ENCODE measurements at regions not wholly inside any gene's neighbourhood (a gene's known extent, or its start where the extent isn't known, plus 50 kb on each side); places are given as distances from the start of the nearest gene placed in this dataset.
"Not testable (repeated sequence)": the region's sequence is repeated elsewhere in the genome, so short reads cannot be mapped to it uniquely, and the experiment has no call there.

DNA sequence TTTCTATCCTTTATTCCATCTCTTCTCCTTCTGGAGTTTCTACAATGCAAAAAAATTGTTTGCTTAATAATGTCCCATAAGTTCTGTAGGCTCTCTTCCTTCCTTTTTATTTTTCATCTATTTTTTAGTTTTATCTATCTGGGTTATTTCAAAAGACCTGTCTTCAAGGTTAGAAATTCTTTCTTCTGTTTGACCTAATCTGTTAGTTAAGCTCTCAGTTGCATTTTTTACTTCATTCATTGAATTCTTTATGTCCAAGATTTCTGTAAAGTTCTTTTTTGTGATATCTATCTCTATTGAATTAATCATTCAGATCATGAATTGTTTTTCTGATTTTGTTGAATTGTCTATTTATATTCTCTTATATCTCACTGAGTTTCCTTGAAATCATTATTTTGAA is 145.9 kb upstream of the TLE4 start:
- DNase-seq, result no peak

- no peak for DNase-seq
Observed at GRCh38 chr9:79428422-79428821, 143.3 kb upstream of the TLE4 start.

DNA sequence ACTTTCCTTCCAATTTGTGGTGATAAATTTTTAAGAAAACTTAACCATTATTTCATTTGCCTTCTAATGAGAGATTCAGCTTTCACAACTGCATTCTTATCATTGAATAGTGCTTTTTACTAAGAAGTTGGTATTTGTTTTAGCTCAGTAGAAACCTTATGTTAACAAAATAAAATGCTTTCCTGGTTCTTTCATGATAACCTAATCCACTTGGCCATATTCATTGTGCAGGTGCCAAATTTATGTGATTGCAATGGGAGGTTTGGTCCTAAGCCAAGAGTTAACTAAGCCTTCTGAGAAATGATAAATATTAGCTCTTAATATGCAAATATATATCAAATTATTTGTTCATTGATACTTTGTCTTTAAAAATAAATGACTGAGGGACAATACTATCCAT is 141.1 kb upstream of the TLE4 start:
- DNase-seq, result no peak

DNA sequence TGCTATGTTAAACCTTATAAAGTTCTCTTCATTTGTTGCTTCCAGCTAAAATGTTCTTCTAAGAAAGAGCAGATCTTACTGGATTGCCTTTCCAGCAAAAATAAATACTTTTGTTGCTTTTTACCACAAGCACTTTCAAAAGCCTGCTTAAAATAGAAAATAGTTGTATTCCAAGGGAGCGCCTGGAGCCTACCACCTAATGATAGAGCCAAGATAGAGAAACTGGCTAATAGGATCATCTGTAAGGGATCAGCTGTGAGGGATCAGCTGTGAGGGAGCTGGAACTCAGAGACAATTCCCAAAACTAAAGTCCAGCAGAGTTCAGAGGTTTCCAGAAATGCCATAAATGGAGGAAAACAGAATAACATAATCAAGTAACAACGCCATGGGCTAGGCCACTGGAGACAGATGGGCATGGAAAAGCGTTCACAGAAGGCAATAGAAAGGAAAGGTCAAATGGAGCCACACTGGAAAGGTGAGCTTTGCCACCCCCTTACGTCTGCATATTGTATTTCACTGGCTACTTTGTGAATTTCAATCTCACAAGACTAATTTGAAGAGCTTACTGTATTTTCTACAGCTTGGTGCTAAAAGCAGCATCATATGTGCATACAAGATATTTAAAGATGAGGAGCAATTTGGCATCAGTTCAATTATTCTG is 140.6 kb upstream of the TLE4 start:
- no peak for DNase-seq

DNA sequence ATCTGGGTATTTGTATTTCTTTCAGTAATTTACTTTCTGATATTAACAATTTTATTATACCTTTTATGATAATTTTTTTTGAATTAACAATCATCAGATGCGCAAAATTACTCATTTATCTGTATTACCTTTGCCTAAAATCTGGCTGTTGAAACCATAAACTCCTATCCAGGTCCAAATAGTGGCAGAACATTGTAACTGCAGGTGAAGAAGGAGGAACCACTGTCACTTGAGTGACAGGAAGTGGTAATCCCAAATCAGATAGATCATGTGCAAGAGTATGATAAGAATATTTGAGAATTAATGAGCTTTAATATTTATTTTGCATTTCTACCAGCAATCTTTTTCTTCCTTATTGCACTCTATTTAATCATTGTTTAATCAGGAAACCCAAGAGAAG is 139.3 kb upstream of the TLE4 start:
- no peak for DNase-seq

GRCh38 chr9:79433703-79434102 is 138.1 kb upstream of the TLE4 start:
- no peak for DNase-seq

- not testable (repeated sequence) for DNase-seq
Observed at GRCh38 chr9:79439221-79439620, 132.5 kb upstream of the TLE4 start.

GRCh38 chr9:79446523-79447307 is 125.0 kb upstream of the TLE4 start:
- no peak for DNase-seq

GRCh38 chr9:79447308-79447605 is 124.5 kb upstream of the TLE4 start:
- no peak for DNase-seq

DNA sequence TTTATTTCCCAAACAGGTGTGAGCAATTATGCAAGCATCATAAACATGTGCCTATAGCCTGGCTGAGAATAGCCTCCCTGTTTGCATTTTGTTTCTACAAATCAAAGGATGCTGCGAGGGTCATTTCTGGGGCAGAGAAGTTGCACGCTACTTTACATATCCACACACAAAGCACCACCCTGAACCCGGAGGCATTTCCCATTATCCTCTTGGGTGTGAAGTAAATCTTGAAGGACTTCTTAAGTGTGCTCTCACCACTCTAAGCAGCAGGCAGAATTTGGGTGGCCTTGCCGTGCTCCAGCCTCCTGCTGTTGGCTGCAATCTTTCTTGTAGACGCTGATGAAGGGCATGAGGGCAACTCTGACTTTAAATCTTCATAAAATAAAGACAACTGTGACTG is 124.0 kb upstream of the TLE4 start:
- no peak for DNase-seq

- DNase-seq, result no peak
Observed at GRCh38 chr9:79452265-79452664, 119.5 kb upstream of the TLE4 start.

- DNase-seq, result no peak
Observed at GRCh38 chr9:79461712-79462111, 110.1 kb upstream of the TLE4 start.

DNA sequence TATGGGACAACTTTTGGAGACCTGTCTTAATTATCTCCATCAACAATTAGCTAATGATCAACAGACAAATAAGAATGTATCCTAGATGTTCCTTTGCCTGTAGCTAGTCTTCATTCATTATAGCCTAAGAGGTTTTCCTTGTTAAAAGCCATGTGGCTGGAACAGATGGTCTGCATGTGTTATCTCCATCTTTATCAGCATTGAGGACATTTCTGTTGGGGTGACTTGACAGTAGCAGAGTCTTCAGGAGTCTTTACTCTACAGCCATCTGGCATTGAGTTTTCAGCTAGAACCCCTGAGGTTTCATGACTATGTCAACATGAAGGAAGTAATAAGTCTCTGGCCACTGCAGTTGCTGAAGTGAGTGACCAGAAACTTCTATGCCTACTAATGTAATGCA is 106.6 kb upstream of the TLE4 start:
- DNase-seq, result no peak

DNA sequence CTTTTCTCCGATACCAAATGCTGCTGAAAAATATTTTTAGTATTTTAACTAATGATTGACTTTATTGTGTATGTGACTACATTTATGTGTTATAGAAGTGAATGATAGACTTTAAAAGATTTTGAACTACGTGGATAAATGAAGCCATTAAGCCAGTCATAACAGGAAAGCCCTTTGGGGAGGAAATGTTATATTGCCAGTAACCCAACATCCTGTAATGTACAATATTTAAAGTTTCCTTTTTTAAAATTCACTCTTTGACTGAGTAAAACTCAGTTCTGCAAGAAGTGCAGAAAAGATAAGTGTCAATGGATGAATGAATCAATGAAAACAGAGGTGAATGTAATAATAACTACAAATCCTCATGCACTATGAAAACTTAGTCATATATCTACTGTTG is 102.6 kb upstream of the TLE4 start:
- no peak for DNase-seq

- DNase-seq, result no peak
Observed at GRCh38 chr9:79470954-79471353, 100.8 kb upstream of the TLE4 start.

- peak; percentile 63 for DNase-seq
Observed at GRCh38 chr9:79471580-79472543, 99.9 kb upstream of the TLE4 start.

GRCh38 chr9:79473704-79474103 is 98.1 kb upstream of the TLE4 start:
- DNase-seq, result no peak

DNA sequence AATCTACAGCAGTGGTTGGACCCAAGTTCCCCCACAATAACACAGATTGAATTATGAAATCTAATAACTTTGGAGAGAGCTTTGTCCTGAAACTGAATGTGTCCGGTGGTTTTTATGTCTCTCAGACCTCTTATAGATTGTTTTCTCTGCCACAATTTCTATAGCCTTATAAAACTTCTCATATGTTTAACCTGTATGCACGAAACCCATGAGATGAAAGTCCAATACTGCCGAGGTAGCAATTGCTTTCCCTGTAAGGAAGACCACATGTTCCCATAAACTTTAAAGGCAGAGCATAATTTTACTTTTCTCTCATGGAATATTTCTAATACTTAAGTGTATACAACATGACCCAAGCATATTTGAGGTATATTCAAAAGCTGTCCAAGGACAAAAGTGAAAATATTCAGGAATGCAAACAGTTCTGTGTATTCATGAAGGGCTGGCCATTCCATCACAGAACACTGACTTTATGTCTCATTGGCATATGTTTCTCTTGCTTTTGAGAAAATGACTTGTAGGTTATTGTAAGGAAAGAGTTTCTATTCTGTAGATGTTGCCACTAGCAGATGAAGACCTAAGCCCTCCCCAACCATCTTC is 94.4 kb upstream of the TLE4 start:
- no peak for DNase-seq

- peak; percentile 31 for DNase-seq
Observed at GRCh38 chr9:79477955-79478771, 93.6 kb upstream of the TLE4 start.

- no peak for DNase-seq
Observed at GRCh38 chr9:79480639-79481038, 91.1 kb upstream of the TLE4 start.

- no peak for DNase-seq
Observed at GRCh38 chr9:79481846-79482477, 89.8 kb upstream of the TLE4 start.

GRCh38 chr9:79485258-79485657 is 86.5 kb upstream of the TLE4 start:
- no peak for DNase-seq

Data from EL (cell line).